Hematopoietic multipotent progenitor cell treated with erythropoietin and hydrocortisone succinate and interleukin-3 and kit ligand, for 8 days (in vitro differentiated cells): ENCODE measurements at regions not wholly inside any gene's neighbourhood (a gene's known extent, or its start where the extent isn't known, plus 50 kb on each side); places are given as distances from the start of the nearest gene placed in this dataset.
A peak's percentile ranks its signal among the peaks of the same experiment; 100 is the strongest.

ENCODE experiments used
- DNase-seq: peaks from one replicate; pipeline ENCODE4 v3.0.0-alpha.2; 2015

- no peak for DNase-seq
Measured at GRCh38 chr13:73779881-73780280, 354.3 kb downstream of the KLF12 start.

- DNase-seq = no peak
Measured at GRCh38 chr13:73778242-73778864, 355.9 kb downstream of the KLF12 start.

- DNase-seq = no peak
Measured at GRCh38 chr13:73777134-73777533, 357.1 kb downstream of the KLF12 start.

GRCh38 chr13:73776151-73776785 lies 357.9 kb downstream of the KLF12 start:
- no peak for DNase-seq

- no peak for DNase-seq
Measured at GRCh38 chr13:73773168-73773549, 361.0 kb downstream of the KLF12 start.

- no peak for DNase-seq
Measured at GRCh38 chr13:73772449-73773167, 361.6 kb downstream of the KLF12 start.

- peak; percentile 13 for DNase-seq
Measured at GRCh38 chr13:73767747-73768315, 366.4 kb downstream of the KLF12 start.

- DNase-seq = no peak
Measured at GRCh38 chr13:73767191-73767741, 366.9 kb downstream of the KLF12 start.

GRCh38 chr13:73765651-73766384 lies 368.4 kb downstream of the KLF12 start:
- DNase-seq = peak; percentile 41

- DNase-seq = no peak
Measured at GRCh38 chr13:73759434-73759833, 374.8 kb downstream of the KLF12 start.

GRCh38 chr13:73757481-73758233 lies 376.5 kb downstream of the KLF12 start:
- DNase-seq = no peak

- peak; percentile 67 for DNase-seq
Measured at GRCh38 chr13:73754727-73755292, 379.4 kb downstream of the KLF12 start.

- DNase-seq = no peak
Measured at GRCh38 chr13:73754241-73754640, 380.0 kb downstream of the KLF12 start.

- DNase-seq = no peak
Measured at GRCh38 chr13:73751290-73751689, 382.9 kb downstream of the KLF12 start.

GRCh38 chr13:73748404-73748803 lies 385.8 kb downstream of the KLF12 start:
- no peak for DNase-seq

- DNase-seq = no peak
Measured at GRCh38 chr13:73745190-73745589, 389.0 kb downstream of the KLF12 start.

GRCh38 chr13:73742982-73743381 lies 391.2 kb downstream of the KLF12 start:
- no peak for DNase-seq

- DNase-seq = no peak
Measured at GRCh38 chr13:73741742-73742141, 392.5 kb downstream of the KLF12 start.

- DNase-seq = no peak
Measured at GRCh38 chr13:73741111-73741510, 393.1 kb downstream of the KLF12 start.

GRCh38 chr13:73740666-73741065 lies 393.5 kb downstream of the KLF12 start:
- no peak for DNase-seq

GRCh38 chr13:73739394-73739793 lies 394.8 kb downstream of the KLF12 start:
- no peak for DNase-seq

- DNase-seq = no peak
Measured at GRCh38 chr13:73738626-73739025, 395.6 kb downstream of the KLF12 start.
